GM19239 (cell line): ENCODE measurements at regions not wholly inside any gene's neighbourhood (a gene's known extent, or its start where the extent isn't known, plus 50 kb on each side); places are given as distances from the start of the nearest gene placed in this dataset.
A peak's percentile ranks its signal among the peaks of the same experiment; 100 is the strongest.
"Not testable (repeated sequence)": the region's sequence is repeated elsewhere in the genome, so short reads cannot be mapped to it uniquely, and the experiment has no call there.

ENCODE experiments used
- DNase-seq: peaks from one replicate; pipeline ENCODE4 v3.0.0; 2011; ENCODE audit warnings: low spot score; ENCODE audit not compliant: insufficient read length
- FAIRE-seq: peaks from 2 replicates; lab custom pipeline; 2011; peaks lifted over from hg19 to GRCh38; lab: Jason Lieb, UNC

DNA sequence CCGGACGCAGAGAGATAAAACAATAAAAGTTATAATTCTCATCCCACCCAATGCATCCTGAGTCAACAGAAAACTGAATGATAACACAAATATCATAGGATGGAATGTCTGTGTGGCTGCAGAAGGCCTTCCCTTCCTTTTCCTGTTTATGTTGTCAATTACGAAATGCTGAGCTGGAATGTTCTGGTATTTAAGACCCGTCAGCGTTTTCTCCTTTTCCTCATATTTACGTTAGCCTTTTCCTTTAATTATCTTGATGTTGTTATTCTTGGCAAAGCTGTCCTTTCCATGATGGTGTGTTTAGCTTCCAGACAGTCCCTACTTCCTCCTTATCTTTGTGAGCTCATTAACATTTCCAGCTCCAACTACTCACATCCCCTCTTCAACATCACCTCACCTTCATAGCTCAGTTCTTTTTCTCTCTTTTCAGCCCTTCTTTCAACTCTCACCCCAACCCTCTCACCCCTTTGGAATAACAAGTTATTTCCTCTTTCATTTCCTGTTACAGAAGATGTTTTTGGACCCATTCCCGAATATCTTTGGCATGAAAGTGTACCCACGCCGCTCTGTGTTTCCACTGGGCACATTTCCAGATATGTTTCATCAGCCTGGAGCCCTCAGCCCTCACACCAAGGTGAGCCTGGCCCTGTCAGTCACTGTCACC is 221.6 kb downstream of the NR2F1-AS1 start:
- DNase-seq, result no peak
- no peak for FAIRE-seq

- no peak for FAIRE-seq
- DNase-seq, result no peak
Observed at GRCh38 chr5:93358176-93358575, 222.8 kb downstream of the NR2F1-AS1 start.

GRCh38 chr5:93357686-93358085 is 223.3 kb downstream of the NR2F1-AS1 start:
- FAIRE-seq, result no peak
- no peak for DNase-seq

GRCh38 chr5:93355691-93356090 is 225.3 kb downstream of the NR2F1-AS1 start:
- FAIRE-seq, result no peak
- no peak for DNase-seq

DNA sequence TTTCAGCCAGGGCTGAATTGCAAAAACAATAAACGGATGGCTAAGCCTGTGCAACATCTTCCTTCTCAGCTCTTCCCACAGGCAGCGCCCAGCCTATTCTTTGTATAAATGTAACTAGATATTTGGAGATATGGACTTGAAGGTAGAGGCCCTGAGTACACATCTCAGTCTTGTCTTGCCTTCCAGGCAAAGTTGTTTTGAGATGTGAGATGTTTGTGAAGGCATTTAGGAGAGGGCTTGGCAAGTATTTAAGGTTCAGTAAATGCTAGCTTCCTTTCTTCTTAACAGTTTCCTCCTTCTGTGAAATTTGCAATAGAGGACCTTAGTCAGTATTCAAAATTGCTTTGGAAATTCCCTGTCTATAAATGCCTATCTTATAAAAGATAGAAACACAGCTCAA is 228.8 kb downstream of the NR2F1-AS1 start:
- FAIRE-seq (no peak), DNase-seq (no peak)

GRCh38 chr5:93349613-93350012 is 231.4 kb downstream of the NR2F1-AS1 start:
- FAIRE-seq, result no peak

DNA sequence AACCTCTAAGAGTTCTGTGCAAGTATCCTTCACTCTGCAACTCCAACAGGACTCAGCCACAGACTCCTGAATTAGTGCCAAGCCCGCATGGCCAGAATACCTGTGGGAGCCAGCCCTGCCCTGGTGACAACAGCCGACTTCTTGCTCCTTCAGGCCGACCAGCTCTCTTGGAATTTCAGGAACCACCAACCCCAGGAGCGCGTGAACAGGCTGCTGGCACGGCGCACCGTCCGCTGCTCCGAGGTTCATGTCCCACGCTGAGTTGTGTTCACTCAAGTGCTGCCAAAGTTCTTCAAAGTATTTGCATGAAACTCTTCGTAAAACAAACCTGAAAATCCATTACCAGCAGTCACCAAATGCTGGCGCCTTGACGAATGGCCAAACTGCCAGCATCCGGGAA is 232.8 kb downstream of the NR2F1-AS1 start:
- no peak for FAIRE-seq
- DNase-seq, result no peak

More at GRCh38 chr5:93349613-93350012, 231.4 kb downstream of the NR2F1-AS1 start:
- DNase-seq, result no peak

DNA sequence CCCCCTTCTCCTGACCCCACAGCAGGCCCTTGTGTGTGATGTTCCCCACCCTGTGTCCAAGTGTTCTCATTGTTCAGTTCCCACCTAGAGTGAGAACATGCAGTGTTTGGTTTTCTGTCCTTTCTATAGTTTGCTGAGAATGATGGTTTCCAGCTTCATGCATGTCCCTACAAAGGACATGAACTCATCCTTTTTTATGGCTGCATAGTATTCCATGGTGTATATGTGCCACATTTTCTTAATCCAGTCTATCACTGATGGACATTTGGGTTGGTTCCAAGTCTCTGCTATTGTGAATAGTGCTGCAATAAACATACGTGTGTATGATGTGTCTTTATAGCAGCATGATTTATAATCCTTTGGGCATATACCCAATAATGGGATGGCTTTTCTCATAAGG is 234.2 kb downstream of the NR2F1-AS1 start:
- FAIRE-seq, DNase-seq: not testable (repeated sequence)

- FAIRE-seq (no peak), DNase-seq (no peak)
Observed at GRCh38 chr5:93346301-93346700, 234.7 kb downstream of the NR2F1-AS1 start.

- no peak for FAIRE-seq
- DNase-seq, result no peak
Observed at GRCh38 chr5:93343570-93343969, 237.4 kb downstream of the NR2F1-AS1 start.

GRCh38 chr5:93342563-93343061 is 238.4 kb downstream of the NR2F1-AS1 start:
- FAIRE-seq (peak; percentile 47), DNase-seq (no peak)

- no peak for FAIRE-seq
- DNase-seq, result no peak
Observed at GRCh38 chr5:93340881-93341280, 240.1 kb downstream of the NR2F1-AS1 start.

DNA sequence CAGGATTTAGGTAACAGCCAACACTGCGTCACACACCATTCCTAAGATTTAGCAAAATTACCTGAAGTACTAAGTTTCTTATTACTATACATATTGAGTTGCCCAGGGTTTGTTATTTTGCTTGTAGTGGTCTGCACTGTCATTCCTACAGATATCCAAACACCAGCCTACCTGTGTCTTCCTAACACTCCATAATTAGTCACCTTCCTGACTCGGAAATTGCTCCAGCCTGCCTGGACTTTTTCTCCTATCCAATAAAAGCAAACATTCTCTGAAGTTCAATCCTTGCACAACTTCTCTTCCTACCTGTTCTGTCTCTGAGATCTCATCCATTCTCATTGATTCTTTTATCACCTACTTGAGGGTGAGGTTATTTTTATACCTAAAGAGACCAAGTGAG is 243.9 kb downstream of the NR2F1-AS1 start:
- no peak for FAIRE-seq
- no peak for DNase-seq

DNA sequence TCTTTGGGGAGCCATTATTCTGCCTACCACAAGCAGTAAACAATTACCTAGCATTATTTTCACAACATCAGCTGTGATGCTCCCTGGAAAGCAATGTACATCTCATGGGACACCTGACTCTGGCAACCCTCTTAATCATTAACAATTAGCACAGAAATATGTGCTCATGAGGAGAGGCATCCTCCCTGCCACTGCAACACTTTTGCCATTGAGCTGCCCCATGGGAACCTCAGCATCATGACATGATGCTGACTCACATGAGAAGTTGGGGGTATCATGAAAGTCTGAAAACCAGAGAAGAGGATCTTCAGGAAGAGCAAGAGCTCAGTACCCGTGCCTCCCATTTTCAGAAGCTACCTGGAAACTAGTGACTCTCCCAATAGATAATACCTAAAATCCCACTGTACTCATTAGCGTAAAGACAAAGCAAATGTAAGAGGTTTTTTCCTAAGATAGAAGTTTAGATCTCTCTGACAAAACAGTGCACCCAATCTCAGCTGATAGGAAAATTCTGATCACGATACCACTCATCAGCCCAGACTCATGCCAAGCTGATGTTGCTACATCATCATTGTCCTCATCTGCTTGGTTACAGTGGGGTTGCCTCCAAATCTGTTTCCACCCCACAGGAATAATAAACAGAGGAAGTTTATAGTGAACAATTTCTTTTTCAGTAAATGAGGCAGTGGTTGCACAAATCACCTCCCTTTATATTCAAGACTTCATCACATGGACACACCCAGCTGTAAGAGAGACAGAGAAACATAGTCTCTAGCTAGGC is 244.5 kb downstream of the NR2F1-AS1 start:
- FAIRE-seq, result no peak

GRCh38 chr5:93331863-93332262 is 249.2 kb downstream of the NR2F1-AS1 start:
- DNase-seq (no peak), FAIRE-seq (no peak)

More for the DNA sequence above, 244.5 kb downstream of the NR2F1-AS1 start:
- DNase-seq, result no peak

GRCh38 chr5:93331241-93331640 is 249.8 kb downstream of the NR2F1-AS1 start:
- DNase-seq, result no peak
- no peak for FAIRE-seq

DNA sequence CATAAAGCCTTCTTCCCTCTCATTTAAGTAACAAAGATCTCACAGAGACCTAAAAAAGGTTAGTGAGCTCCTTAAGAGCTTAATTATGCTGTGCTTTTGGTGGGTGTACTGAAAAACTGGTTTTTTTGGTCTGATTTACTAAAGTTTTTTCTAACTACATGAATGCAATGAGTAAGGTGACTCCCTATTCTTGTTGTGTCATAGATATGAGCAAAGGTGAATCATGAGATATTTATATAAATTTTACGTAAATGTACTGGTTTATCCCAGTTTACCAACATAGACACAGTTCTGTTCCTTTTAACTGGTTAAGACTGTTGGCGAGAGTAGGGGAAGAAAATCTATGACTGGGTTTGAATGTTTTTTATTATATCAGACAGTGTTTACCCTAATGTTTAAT is 250.5 kb downstream of the NR2F1-AS1 start:
- FAIRE-seq, result no peak
- DNase-seq, result no peak

DNA sequence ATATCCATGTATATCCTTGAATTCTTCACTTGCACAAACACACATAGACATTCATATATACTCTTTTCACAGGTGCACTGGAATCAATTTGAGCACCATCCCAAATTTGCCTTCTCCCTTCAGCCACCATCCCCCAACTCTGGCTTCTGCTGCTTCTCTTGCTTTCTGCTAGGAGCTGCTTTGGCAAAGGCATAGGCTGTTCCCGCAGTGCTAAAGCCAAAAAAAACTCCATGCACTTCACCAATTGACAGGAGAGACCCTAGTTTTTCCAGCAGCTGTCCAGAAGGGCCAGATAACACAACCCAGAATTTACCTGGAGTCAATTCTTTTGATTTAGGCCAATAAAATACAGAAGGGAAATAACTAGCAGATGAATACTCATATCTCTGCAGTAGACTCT is 251.3 kb downstream of the NR2F1-AS1 start:
- no peak for FAIRE-seq
- DNase-seq, result no peak

- no peak for FAIRE-seq
- no peak for DNase-seq
Observed at GRCh38 chr5:93328833-93329232, 252.2 kb downstream of the NR2F1-AS1 start.

GRCh38 chr5:93327605-93328004 is 253.4 kb downstream of the NR2F1-AS1 start:
- DNase-seq (no peak), FAIRE-seq (no peak)

DNA sequence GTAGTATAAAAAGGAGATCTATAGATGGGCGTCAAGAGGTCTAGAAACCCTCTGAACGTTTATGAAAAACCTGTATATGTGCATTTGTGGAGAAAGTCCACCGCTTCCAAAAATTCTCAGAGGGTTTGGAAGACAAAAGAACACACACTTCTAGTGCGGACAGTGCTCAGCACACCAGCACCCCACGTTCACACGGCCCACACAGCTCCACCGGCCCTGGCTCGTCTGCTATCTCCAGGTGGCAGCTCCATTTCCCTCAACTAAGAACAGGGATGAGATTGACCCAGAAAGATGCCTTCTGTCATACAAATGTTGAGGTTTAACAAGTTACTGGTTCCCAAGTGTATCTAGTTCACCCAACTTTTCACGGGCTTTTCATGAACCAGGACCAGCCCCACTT is 255.1 kb downstream of the NR2F1-AS1 start:
- DNase-seq (no peak), FAIRE-seq (no peak)
